ENCODE measurements at regions not wholly inside any gene's neighbourhood (a gene's known extent, or its start where the extent isn't known, plus 50 kb on each side); places are given as distances from the start of the nearest gene placed in this dataset.

- no peak for TF ChIP-seq CTCF (IDR thresholded peaks at IDR 0.05; ENCODE audit: insufficient read depth, low read depth, low read length)
- TF ChIP-seq EZH2 (IDR thresholded peaks at IDR 0.05; ENCODE audit: insufficient read depth, low read length): no peak
These were observed 226.0 kb upstream of the ANKH start for GRCh38 chr5:15097552-15097951.

Measured in astrocyte (in vitro differentiated cells and primary cell).